Transverse colon (tissue), 4 donors: ENCODE measurements at regions not wholly inside any gene's neighbourhood (a gene's known extent, or its start where the extent isn't known, plus 50 kb on each side); places are given as distances from the start of the nearest gene placed in this dataset.

Source experiments
- DNase-seq: peaks from one replicate; pipeline ENCODE4 v3.0.0-alpha.2; 2019
- H3K27ac ChIP-seq, 4 donors: fragments of 200-600 bp; sonication (generic); 2 replicates each; pipeline ENCODE4 v1.5.1; 2016 to 2018; ENCODE audit warnings: inconsistent platforms in 4 of 4
- H3K27me3 ChIP-seq: fragments of 200-600 bp; sonication (generic); 2 replicates; pipeline ENCODE4 v1.5.1; 2017; ENCODE audit warnings: inconsistent platforms
- H3K36me3 ChIP-seq, 4 donors: fragments of 200-600 bp; sonication (generic); 2 replicates each; pipeline ENCODE4 v1.5.1; 2017 to 2019; ENCODE audit warnings: inconsistent platforms in 4 of 4
- H3K4me1 ChIP-seq, 4 donors: fragments of 200-600 bp; sonication (generic); 2 replicates each; pipeline ENCODE4 v1.5.1; 2017 to 2020; ENCODE audit warnings: inconsistent platforms in 4 of 4
- H3K4me3 ChIP-seq, 4 donors: fragments of 200-600 bp; sonication (generic); 1 replicate in 1 of 4; 2 replicates in 3 of 4; pipeline versions ENCODE4 v1.5.1 to v1.6.1; 2017 to 2019; ENCODE audit warnings: inconsistent platforms in 4 of 4
- H3K9me3 ChIP-seq, 2 donors: fragments of 200-600 bp; sonication (generic); 2 replicates each; pipeline ENCODE4 v1.5.1; 2017 to 2019; ENCODE audit warnings: inconsistent platforms in 2 of 2
- EP300 ChIP-seq: sonication (generic); formaldehyde crosslinking; IDR thresholded peaks from one replicate; pipeline ENCODE4 v1.6.1; 2017; ENCODE audit warnings: antibody characterized with exemption, low read depth
- POLR2A ChIP-seq: fragments of 450-650 bp; IDR thresholded peaks from one replicate; pipeline ENCODE4 v1.6.1; 2016; ENCODE audit warnings: antibody characterized with exemption, mild to moderate bottlenecking, moderate library complexity
- POLR2AphosphoS5 ChIP-seq, 3 donors: sonication (generic); formaldehyde crosslinking; IDR thresholded peaks; one replicate each; pipeline ENCODE4 v1.6.1; 2016; ENCODE audit warnings: antibody characterized with exemption in 3 of 3
- WGBS, 2 donors: methylation state at CpG; one replicate each; pipeline ENCODE4 v1.1.5; 2018; ENCODE audit warnings: low coverage in 1 of 2; 5-methylcytosine and 5-hydroxymethylcytosine counted together
- in situ Hi-C, 4 donors: fragments of 200-750 bp; cut with MboI; loops; one replicate each; pipeline versions ENCODE4 v1.15.0 to v1.15.1; 2017; ENCODE audit warnings: low sequenced_read_pairs in 3 of 4, low pct_ligation_motif_present in 1 of 4, low pct_unique_long_range_greater_than_20kb in 1 of 4
- intact Hi-C: fragments of 100-400 bp; cut with DNase I; formaldehyde crosslinking; loops from one replicate; pipeline ENCODE4 v1.15.1; 2023; ENCODE audit warnings: low total_unique reads
- TF ChIP-seq, protein P1 (sequence below), 5 experiments: fragments of 200-600 bp in 3 of 5; fragments of 450-650 bp in 2 of 5; sonication (generic) in 3 of 5; IDR thresholded peaks; 1 replicate in 2 of 5; 2 replicates in 3 of 5; pipeline ENCODE4 v1.5.1; 2016 to 2017; ENCODE audit warnings: antibody characterized with exemption in 5 of 5, inconsistent platforms in 3 of 5, mild to moderate bottlenecking in 2 of 5, moderate library complexity in 1 of 5

DNA sequence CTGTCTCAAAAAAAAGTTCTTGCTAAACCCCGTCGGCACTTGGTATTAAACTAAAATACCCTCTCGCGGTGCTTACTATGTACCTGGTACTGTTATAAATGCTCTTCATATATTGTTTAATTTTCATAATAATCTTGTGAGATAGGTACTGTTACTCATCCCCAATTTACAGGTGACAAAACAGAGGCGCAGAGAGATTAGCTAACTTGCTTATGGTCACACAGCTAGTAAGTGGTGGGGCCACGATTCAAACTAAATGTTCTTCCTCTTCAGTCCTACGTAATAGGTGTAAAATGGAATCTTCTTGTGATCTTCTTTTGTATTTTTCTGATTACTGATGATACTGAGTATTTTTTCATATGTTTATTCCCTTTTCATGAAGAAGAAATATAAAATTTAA, 51.3 kb downstream of the TET3 start:
- no peak overlapping the region for H3K4me3 ChIP-seq
- no peak overlapping the region for H3K27ac ChIP-seq
- no peak for TF ChIP-seq EP300
- no peak for TF ChIP-seq POLR2AphosphoS5 (IDR thresholded peaks at IDR 0.05)
- TF ChIP-seq, protein P1, sequence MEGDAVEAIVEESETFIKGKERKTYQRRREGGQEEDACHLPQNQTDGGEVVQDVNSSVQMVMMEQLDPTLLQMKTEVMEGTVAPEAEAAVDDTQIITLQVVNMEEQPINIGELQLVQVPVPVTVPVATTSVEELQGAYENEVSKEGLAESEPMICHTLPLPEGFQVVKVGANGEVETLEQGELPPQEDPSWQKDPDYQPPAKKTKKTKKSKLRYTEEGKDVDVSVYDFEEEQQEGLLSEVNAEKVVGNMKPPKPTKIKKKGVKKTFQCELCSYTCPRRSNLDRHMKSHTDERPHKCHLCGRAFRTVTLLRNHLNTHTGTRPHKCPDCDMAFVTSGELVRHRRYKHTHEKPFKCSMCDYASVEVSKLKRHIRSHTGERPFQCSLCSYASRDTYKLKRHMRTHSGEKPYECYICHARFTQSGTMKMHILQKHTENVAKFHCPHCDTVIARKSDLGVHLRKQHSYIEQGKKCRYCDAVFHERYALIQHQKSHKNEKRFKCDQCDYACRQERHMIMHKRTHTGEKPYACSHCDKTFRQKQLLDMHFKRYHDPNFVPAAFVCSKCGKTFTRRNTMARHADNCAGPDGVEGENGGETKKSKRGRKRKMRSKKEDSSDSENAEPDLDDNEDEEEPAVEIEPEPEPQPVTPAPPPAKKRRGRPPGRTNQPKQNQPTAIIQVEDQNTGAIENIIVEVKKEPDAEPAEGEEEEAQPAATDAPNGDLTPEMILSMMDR (IDR thresholded peaks at IDR 0.05): no peak
- DNase-seq: no peak
- intact Hi-C loops (no loop called here), in situ Hi-C loops (no loop called here)
- H3K27me3 ChIP-seq: no peaks in the 10 kb centered on the region
- H3K36me3 ChIP-seq: no peaks in the 10 kb centered on the region
- no peaks in the 10 kb centered on the region for H3K9me3 ChIP-seq
- whole genome bisulfite sequencing, 2 donors: 90 to 95% methylated on average over 7 of the region's 7 CpGs
- H3K4me1 ChIP-seq: peaks cover 18 to 54% (median 36%) of the 10 kb centered on the region in 4 donors

DNA sequence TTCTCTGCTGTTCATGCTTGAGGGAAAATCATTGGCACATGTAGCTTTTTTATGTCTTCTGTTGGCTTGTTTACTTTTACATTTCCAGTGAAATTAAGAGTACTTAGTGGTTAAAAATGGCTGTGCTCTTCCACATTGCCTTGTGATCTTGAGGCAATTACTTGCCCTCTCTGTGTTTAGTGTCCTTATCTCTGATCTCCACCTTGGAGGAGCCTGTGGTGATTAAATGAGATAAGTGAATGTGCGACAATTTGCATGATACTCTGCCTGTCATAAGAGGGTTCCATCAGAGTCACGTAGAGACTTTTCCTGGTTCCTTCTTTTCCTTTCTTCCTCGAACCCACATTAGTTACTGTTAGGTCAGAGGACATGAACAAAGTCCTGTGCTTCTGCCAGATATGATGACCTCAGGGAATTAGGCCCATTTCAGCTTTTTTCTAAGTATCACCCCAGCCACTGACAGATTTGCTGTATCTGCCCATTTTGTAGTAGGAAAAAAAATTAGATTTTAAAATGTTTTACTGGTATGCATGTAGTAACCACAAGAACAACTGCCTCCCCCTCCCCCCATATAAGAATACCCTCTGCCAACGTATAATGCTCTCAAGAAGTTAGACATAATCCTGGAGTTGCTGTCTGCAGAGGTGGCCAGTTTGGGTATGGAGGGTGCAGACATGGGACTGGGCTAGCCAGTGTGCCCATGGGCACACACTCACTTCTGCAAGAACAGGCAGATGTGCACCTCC, 51.9 kb downstream of the TET3 start:
- peaks cover 18 to 48% (median 34%) of the 10 kb centered on the region in 4 donors for H3K4me1 ChIP-seq
- no peak for DNase-seq
- H3K27ac ChIP-seq: peak overlapping the region; percentile 11 to 20 (median 15)
- TF ChIP-seq EP300 (no peak), POLR2AphosphoS5 (IDR thresholded peaks at IDR 0.05) (no peak), POLR2A (no peak)
- TF ChIP-seq, protein P1 (IDR thresholded peaks at IDR 0.05): no peak
- intact Hi-C loops: no loop called here
- no peaks in the 10 kb centered on the region for H3K9me3 ChIP-seq
- H3K27me3 ChIP-seq: no peaks in the 10 kb centered on the region
- no peaks in the 10 kb centered on the region for H3K36me3 ChIP-seq
- in situ Hi-C loops: no loop called here
- no peak overlapping the region for H3K4me3 ChIP-seq
- WGBS, 2 donors: 61 to 77% methylated on average over 4 of the region's 4 CpGs

DNA sequence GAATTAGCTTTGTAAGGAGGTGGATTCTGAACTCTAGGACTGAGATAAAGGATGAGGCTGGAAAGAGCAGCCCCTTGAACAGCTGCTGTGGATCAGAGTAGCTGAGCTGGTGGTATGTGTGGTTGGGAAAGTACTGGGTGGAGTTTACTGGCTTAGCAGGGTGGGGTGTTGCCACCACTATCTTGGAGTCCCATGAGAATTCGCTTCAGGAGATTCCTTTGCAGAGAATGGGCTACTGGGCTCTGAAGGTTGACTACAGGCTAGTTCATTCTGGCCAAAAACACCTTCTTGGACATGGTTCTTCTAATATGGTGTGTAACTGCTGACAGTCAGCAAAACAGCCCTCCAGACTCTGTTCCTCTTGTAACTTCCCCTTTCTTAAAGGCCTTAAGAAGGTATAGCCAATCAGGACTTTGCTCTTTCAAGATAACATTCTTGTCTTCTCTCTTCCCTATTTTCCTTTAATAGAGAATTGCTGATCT, 52.7 kb downstream of the TET3 start:
- no peak for DNase-seq
- no peak for TF ChIP-seq POLR2A
- TF ChIP-seq POLR2AphosphoS5 (IDR thresholded peaks at IDR 0.05): no peak
- TF ChIP-seq EP300: no peak
- TF ChIP-seq, protein P1 (IDR thresholded peaks at IDR 0.05): no peak
- intact Hi-C loops: no loop called here
- WGBS, 2 donors: 69 to 86% methylated on average over 1 of the region's 1 CpG
- Histone ChIP-seq H3K27ac (peak overlapping the region; percentile 11 to 20 (median 15)), H3K36me3 (no peaks in the 10 kb centered on the region), H3K4me3 (no peak overlapping the region), H3K9me3 (no peaks in the 10 kb centered on the region), H3K27me3 (no peaks in the 10 kb centered on the region), H3K4me1 (peaks cover 17 to 40% (median 27%) of the 10 kb centered on the region in 4 donors)
- in situ Hi-C loops: no loop called here

DNA sequence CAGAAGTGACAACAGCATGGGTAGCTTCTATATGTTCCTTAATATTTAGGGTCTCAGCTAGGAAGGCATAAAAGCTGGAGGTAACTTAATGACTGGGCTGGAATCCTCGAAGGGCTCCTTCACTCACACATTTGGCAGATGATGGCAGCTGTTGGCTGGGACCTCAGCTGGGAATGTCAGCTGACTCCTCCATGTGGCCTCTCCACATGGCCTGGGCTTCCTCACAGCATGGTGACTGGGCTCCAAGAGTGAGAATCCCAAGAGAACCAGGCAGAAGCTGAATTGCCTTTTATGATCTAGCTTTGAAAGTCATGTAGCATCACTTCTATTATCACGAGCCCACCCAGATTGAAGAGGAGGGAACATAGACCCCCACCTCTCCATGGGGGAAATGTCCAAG, 54.9 kb downstream of the TET3 start:
- in situ Hi-C loops: no loop called here
- Histone ChIP-seq H3K4me1 (peaks cover 6 to 23% (median 11%) of the 10 kb centered on the region in 4 donors), H3K27ac (no peak overlapping the region), H3K4me3 (no peak overlapping the region), H3K36me3 (no peaks in the 10 kb centered on the region), H3K27me3 (no peaks in the 10 kb centered on the region), H3K9me3 (no peaks in the 10 kb centered on the region)
- WGBS, 2 donors: 84 to 96% methylated on average over 2 of the region's 2 CpGs
- intact Hi-C loops: no loop called here
- TF ChIP-seq POLR2A: no peak
- TF ChIP-seq, protein P1 (IDR thresholded peaks at IDR 0.05): no peak
- TF ChIP-seq POLR2AphosphoS5 (IDR thresholded peaks at IDR 0.05): no peak
- TF ChIP-seq EP300: no peak
- no peak for DNase-seq
